ENCODE measurements at regions not wholly inside any gene's neighbourhood (a gene's known extent, or its start where the extent isn't known, plus 50 kb on each side); places are given as distances from the start of the nearest gene placed in this dataset.
"Not testable (repeated sequence)": the region's sequence is repeated elsewhere in the genome, so short reads cannot be mapped to it uniquely, and the experiment has no call there.

DNA sequence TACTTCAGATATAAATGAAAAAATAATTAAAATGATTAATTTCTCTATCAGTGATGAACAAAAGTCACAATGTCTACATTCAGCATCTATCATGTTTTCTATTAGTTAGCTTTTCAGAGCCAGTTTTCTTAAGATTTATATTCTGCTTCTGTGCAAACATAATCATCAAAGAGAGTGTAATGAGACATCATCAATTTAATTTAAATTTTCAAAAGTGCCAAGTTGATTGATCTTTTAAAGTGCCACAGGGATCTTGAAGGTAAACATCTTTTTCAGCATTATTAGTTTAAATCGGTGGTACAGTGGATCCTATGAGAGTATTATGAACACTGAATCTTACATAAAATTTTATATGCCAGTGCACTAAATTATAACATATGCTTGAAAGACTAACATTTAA is 1176.1 kb downstream of the PLA2G4A start:
- H3K9me3 ChIP-seq: no peaks in the 10 kb centered on the region
- H3K36me3 ChIP-seq: no peaks in the 10 kb centered on the region
- no peak overlapping the region for H3K27ac ChIP-seq
- no peak overlapping the region for H3K4me3 ChIP-seq (replicated peaks in 1 of 3)
- no peak for DNase-seq
- H3K27me3 ChIP-seq: no peaks in the 10 kb centered on the region
- TF ChIP-seq, protein P1, sequence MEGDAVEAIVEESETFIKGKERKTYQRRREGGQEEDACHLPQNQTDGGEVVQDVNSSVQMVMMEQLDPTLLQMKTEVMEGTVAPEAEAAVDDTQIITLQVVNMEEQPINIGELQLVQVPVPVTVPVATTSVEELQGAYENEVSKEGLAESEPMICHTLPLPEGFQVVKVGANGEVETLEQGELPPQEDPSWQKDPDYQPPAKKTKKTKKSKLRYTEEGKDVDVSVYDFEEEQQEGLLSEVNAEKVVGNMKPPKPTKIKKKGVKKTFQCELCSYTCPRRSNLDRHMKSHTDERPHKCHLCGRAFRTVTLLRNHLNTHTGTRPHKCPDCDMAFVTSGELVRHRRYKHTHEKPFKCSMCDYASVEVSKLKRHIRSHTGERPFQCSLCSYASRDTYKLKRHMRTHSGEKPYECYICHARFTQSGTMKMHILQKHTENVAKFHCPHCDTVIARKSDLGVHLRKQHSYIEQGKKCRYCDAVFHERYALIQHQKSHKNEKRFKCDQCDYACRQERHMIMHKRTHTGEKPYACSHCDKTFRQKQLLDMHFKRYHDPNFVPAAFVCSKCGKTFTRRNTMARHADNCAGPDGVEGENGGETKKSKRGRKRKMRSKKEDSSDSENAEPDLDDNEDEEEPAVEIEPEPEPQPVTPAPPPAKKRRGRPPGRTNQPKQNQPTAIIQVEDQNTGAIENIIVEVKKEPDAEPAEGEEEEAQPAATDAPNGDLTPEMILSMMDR (IDR thresholded peaks at IDR 0.05): no peak
- 84 to 88% methylated on average over 1 of the region's 1 CpG for WGBS, 2 donors
- H3K4me1 ChIP-seq: no peaks in the 10 kb centered on the region
- intact Hi-C loops (cut with DNase I): no loop called here

DNA sequence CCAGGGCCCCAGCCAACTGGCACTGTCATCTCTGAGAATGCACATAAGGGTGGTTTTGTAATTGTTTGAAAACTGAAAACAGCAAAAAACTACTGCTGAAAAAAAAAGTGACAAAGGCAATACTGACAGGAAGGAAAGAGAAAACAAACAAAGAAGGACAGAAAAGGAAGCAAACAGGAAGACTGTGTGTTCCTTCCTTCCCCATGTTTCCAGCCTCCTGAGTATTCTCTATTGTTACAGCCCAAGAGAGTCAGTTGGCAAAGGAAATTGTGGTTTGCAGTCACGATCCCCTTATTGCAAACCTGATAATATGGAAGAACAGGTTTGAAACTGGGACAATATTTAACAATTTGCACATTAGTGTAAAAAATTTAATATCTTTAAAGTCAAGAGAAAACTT is 1177.6 kb downstream of the PLA2G4A start:
- no peaks in the 10 kb centered on the region for H3K9me3 ChIP-seq
- H3K4me1 ChIP-seq: no peaks in the 10 kb centered on the region
- TF ChIP-seq, protein P1 (IDR thresholded peaks at IDR 0.05): no peak
- TF ChIP-seq POLR2A (IDR thresholded peaks at IDR 0.05): no peak
- DNase-seq: no peak
- H3K4me3 ChIP-seq (replicated peaks in 1 of 3): no peak overlapping the region
- H3K27me3 ChIP-seq: no peaks in the 10 kb centered on the region
- WGBS, 2 donors: 54 to 71% methylated on average over 1 of the region's 1 CpG
- H3K36me3 ChIP-seq: no peaks in the 10 kb centered on the region
- intact Hi-C loops (cut with DNase I): no loop called here
- no peak overlapping the region for H3K27ac ChIP-seq

DNA sequence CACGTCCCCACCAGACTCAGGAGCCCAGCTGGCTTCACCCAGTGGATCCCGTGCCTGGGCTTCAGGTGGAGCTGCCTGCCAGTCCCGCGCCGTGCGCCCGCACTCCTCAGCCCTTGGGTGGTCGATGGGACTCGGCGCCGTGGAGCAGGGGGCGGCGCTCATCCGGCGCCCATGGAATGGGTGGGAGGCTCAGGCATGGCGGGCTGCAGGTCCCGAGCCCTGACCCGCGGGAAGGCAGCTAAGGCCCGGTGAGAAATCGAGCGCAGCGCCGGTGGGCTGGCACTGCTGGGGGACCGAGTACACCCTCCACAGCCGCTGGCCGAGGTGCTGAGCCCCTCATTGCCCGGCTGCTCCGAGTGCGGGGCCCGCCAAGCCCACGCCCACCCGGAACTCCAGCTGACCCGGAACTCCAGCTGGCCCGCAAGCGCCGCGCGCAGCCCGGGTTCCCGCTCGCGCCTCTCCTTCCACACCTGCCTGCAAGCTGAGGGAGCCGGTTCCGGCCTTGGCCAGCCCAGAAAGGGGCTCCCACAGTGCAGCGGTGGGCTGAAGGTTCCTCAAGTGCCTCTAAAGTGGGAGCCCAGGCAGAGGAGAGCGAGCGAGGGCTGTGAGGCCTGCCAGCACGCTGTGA is 1184.6 kb downstream of the PLA2G4A start:
- H3K27me3 ChIP-seq; H3K36me3 ChIP-seq; H3K9me3 ChIP-seq; DNase-seq; H3K27ac ChIP-seq; H3K4me1 ChIP-seq; H3K4me3 ChIP-seq (replicated peaks in 1 of 3); intact Hi-C loops (cut with DNase I): not testable (repeated sequence)
- 92 to 95% methylated on average over 33 to 43 of the region's 49 CpGs for WGBS, 2 donors

DNA sequence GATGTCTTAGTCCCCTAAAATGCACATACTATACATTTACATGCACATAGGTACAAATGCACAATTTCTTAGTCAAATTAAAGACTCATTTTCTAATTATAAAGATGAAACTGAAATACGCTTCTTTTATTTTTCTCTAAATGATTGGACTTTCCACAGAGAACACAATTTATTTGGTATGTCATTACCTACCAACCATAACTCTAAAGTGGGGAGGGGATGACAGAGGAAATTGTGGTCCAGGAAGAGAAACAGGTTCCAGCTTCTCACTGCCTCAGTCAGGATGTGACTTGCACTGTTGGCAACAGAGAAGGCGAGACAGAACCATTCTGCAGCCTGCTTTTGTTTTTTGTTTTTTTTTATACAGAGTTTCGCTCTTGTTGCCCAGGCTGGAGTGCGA is 1189.2 kb downstream of the PLA2G4A start:
- H3K4me1 ChIP-seq: no peaks in the 10 kb centered on the region
- H3K27ac ChIP-seq: no peak overlapping the region
- DNase-seq: no peak
- intact Hi-C loops (cut with DNase I): no loop called here
- no peaks in the 10 kb centered on the region for H3K9me3 ChIP-seq
- H3K4me3 ChIP-seq (replicated peaks in 1 of 3): no peak overlapping the region
- WGBS, 2 donors: 94% methylated on average over 4 of the region's 4 CpGs
- H3K27me3 ChIP-seq: no peaks in the 10 kb centered on the region
- H3K36me3 ChIP-seq: no peaks in the 10 kb centered on the region
- TF ChIP-seq POLR2A (IDR thresholded peaks at IDR 0.05): no peak
- TF ChIP-seq, protein P1 (IDR thresholded peaks at IDR 0.05): no peak

DNA sequence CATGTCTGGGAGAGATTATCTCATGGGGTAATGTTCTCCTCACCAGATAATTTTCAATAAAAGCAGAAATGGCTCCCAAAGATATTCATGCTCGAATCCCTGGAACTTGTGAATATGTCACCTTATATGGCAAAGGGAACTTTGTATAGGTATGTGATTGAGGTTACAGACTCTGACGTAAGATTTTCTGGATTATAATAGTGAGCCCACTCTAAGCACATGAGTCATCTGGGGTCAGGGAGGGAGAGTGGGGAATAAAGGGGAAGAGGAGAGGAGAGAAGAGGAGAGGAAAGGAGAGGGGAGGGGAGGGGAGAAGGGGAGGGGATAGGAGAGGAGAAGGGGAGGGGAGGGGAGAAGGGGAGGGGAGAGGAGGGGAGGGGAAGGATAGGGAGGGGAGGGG is 1193.9 kb downstream of the PLA2G4A start:
- intact Hi-C loops (cut with DNase I): no loop called here
- Histone ChIP-seq H3K4me1 (no peaks in the 10 kb centered on the region), H3K27ac (no peak overlapping the region), H3K9me3 (no peaks in the 10 kb centered on the region), H3K4me3 (replicated peaks in 1 of 3) (no peak overlapping the region), H3K36me3 (no peaks in the 10 kb centered on the region), H3K27me3 (no peaks in the 10 kb centered on the region)
- TF ChIP-seq POLR2A (IDR thresholded peaks at IDR 0.05): no peak
- TF ChIP-seq, protein P1 (IDR thresholded peaks at IDR 0.05): no peak
- DNase-seq: no peak
- WGBS, 2 donors: 90 to 91% methylated on average over 2 of the region's 2 CpGs

DNA sequence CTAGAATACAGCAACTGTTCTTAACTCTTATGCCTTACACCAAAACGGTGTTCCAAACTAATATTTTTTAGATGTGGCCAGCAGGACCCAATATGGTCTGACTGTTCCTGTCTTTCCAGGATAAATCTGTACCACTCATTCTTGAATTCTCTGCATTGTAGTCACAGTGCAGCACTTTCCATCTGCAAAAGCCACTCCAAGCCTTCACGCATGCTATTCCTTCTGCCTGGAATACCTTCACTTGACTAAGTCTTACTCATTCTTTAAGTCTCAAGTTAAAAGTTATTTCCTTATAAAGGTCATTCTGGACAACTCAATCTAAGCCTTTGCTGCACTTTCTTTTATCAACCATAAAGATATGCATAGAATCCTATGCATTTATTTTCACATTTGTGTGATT is 1194.5 kb downstream of the PLA2G4A start:
- Histone ChIP-seq H3K4me3 (replicated peaks in 1 of 3) (no peak overlapping the region), H3K36me3 (no peaks in the 10 kb centered on the region), H3K27ac (no peak overlapping the region), H3K9me3 (no peaks in the 10 kb centered on the region), H3K27me3 (no peaks in the 10 kb centered on the region), H3K4me1 (no peaks in the 10 kb centered on the region)
- WGBS, 2 donors: 91 to 96% methylated on average over 2 of the region's 2 CpGs
- no peak for TF ChIP-seq POLR2A (IDR thresholded peaks at IDR 0.05)
- TF ChIP-seq, protein P1 (IDR thresholded peaks at IDR 0.05): no peak
- intact Hi-C loops (cut with DNase I): no loop called here
- no peak for DNase-seq
